ENCODE measurements at regions not wholly inside any gene's neighbourhood (a gene's known extent, or its start where the extent isn't known, plus 50 kb on each side); places are given as distances from the start of the nearest gene placed in this dataset.

- no peak for TF ChIP-seq EZH2 (IDR thresholded peaks at IDR 0.05; ENCODE audit: borderline replicate concordance, low read length)
- TF ChIP-seq CTCF (IDR thresholded peaks at IDR 0.05; ENCODE audit: low read length): no peak
- H4K20me1 ChIP-seq (ENCODE audit: insufficient read depth, low read length): no peaks in the 10 kb centered on the region
- H3K4me2 ChIP-seq (ENCODE audit: low read length): no peak overlapping the region
Observed at GRCh38 chr6:33955566-33955965, 151.8 kb upstream of the MLN start.

GRCh38 chr6:33954453-33954852 is 150.7 kb upstream of the MLN start:
- Histone ChIP-seq H3K36me3 (ENCODE audit: insufficient read depth, low read length) (no peaks in the 10 kb centered on the region), H3K9ac (ENCODE audit: low read length) (no peak overlapping the region), H3K9me3 (ENCODE audit: low read length) (no peaks in the 10 kb centered on the region), H3K4me3 (ENCODE audit: low read depth, low read length, poor library complexity, severe bottlenecking) (no peak overlapping the region), H2AFZ (ENCODE audit: low read length) (no peak overlapping the region), H3K27ac (ENCODE audit: low read depth, low read length, poor library complexity, severe bottlenecking) (no peak overlapping the region), H3K4me1 (ENCODE audit: insufficient read depth, low read length, severe bottlenecking) (no peaks in the 10 kb centered on the region), H3K4me2 (ENCODE audit: low read length) (no peak overlapping the region), H3K9me2 (ENCODE audit: low read depth, low read length) (no peaks in the 10 kb centered on the region), H3K79me2 (ENCODE audit: insufficient read depth, low read length) (no peaks in the 10 kb centered on the region), H4K20me1 (ENCODE audit: insufficient read depth, low read length) (no peaks in the 10 kb centered on the region), H3K27me3 (ENCODE audit: insufficient read depth, low read length) (no peaks in the 10 kb centered on the region), H3F3A (ENCODE audit: insufficient read depth, low read length) (no peaks in the 10 kb centered on the region)
- TF ChIP-seq CTCF (IDR thresholded peaks at IDR 0.05; ENCODE audit: low read length) (no peak), EZH2 (IDR thresholded peaks at IDR 0.05; ENCODE audit: borderline replicate concordance, low read length) (no peak)

More at GRCh38 chr6:33955566-33955965, 151.8 kb upstream of the MLN start:
- Histone ChIP-seq H3F3A (ENCODE audit: insufficient read depth, low read length) (no peaks in the 10 kb centered on the region), H3K79me2 (ENCODE audit: insufficient read depth, low read length) (no peaks in the 10 kb centered on the region), H3K4me3 (ENCODE audit: low read depth, low read length, poor library complexity, severe bottlenecking) (no peak overlapping the region), H3K9me2 (ENCODE audit: low read depth, low read length) (no peaks in the 10 kb centered on the region), H3K9me3 (ENCODE audit: low read length) (no peaks in the 10 kb centered on the region), H2AFZ (ENCODE audit: low read length) (no peak overlapping the region), H3K36me3 (ENCODE audit: insufficient read depth, low read length) (no peaks in the 10 kb centered on the region), H3K27me3 (ENCODE audit: insufficient read depth, low read length) (no peaks in the 10 kb centered on the region), H3K9ac (ENCODE audit: low read length) (no peak overlapping the region), H3K4me1 (ENCODE audit: insufficient read depth, low read length, severe bottlenecking) (no peaks in the 10 kb centered on the region), H3K27ac (ENCODE audit: low read depth, low read length, poor library complexity, severe bottlenecking) (no peak overlapping the region)

GRCh38 chr6:33953171-33953570 is 149.4 kb upstream of the MLN start:
- H3K27ac ChIP-seq (ENCODE audit: low read depth, low read length, poor library complexity, severe bottlenecking): no peak overlapping the region
- no peak overlapping the region for H3K4me2 ChIP-seq (ENCODE audit: low read length)
- no peaks in the 10 kb centered on the region for H3K27me3 ChIP-seq (ENCODE audit: insufficient read depth, low read length)
- TF ChIP-seq CTCF (IDR thresholded peaks at IDR 0.05; ENCODE audit: low read length): no peak
- no peak for TF ChIP-seq EZH2 (IDR thresholded peaks at IDR 0.05; ENCODE audit: borderline replicate concordance, low read length)
- H2AFZ ChIP-seq (ENCODE audit: low read length): no peak overlapping the region
- no peaks in the 10 kb centered on the region for H3K9me3 ChIP-seq (ENCODE audit: low read length)
- no peaks in the 10 kb centered on the region for H3K36me3 ChIP-seq (ENCODE audit: insufficient read depth, low read length)
- H3F3A ChIP-seq (ENCODE audit: insufficient read depth, low read length): no peaks in the 10 kb centered on the region
- H3K9me2 ChIP-seq (ENCODE audit: low read depth, low read length): no peaks in the 10 kb centered on the region
- no peaks in the 10 kb centered on the region for H3K4me1 ChIP-seq (ENCODE audit: insufficient read depth, low read length, severe bottlenecking)
- H3K79me2 ChIP-seq (ENCODE audit: insufficient read depth, low read length): no peaks in the 10 kb centered on the region
- no peak overlapping the region for H3K9ac ChIP-seq (ENCODE audit: low read length)
- no peak overlapping the region for H3K4me3 ChIP-seq (ENCODE audit: low read depth, low read length, poor library complexity, severe bottlenecking)
- H4K20me1 ChIP-seq (ENCODE audit: insufficient read depth, low read length): no peaks in the 10 kb centered on the region

Data from OCI-LY1 (cell line).